OCI-LY7 (cell line): ENCODE measurements at regions not wholly inside any gene's neighbourhood (a gene's known extent, or its start where the extent isn't known, plus 50 kb on each side); places are given as distances from the start of the nearest gene placed in this dataset.

Source experiments
- BruUV-seq: library from RNA; stranded (reverse); fragments of 400-500 nt; replicated peaks from 2 replicates; lab custom pipeline; 2021; lab: Mats Ljungman, UMichigan
- CTCF ChIA-PET: fragments of 300-600 bp; sonication (Branson Sonifier 250); formaldehyde crosslinking; loops from one replicate; lab custom pipeline; 2022; ENCODE audit warnings: antibody characterized with exemption; ENCODE audit not compliant: unreplicated experiment; lab: Charles Lee
- POLR2A ChIA-PET: fragments of 300-600 bp; sonication (Branson Sonifier 250); formaldehyde crosslinking; loops from one replicate; lab custom pipeline; 2022; ENCODE audit warnings: antibody characterized with exemption; lab: Charles Lee
- DNase-seq: peaks from one replicate; pipeline ENCODE4 v3.0.0-alpha.2; 2015; ENCODE audit warnings: low spot score
- H2AFZ ChIP-seq: fragments of 200-600 bp; sonication (generic), shearing (Covaris generic); 2 replicates; pipeline ENCODE4 v1.6.1; 2014; ENCODE audit warnings: mild to moderate bottlenecking, antibody characterized with exemption, low read length, moderate library complexity
- H3K27ac ChIP-seq: fragments of 200-600 bp; sonication (generic); 2 replicates; pipeline ENCODE4 v1.5.1; 2014; ENCODE audit warnings: mixed run types, low read depth, mild to moderate bottlenecking, moderate library complexity, low read length, inconsistent platforms; ENCODE audit not compliant: poor library complexity, severe bottlenecking
- H3K36me3 ChIP-seq: fragments of 200-600 bp; sonication (generic); 2 replicates; pipeline ENCODE4 v1.6.1; 2014; ENCODE audit warnings: mild to moderate bottlenecking, antibody characterized with exemption, low read length, moderate library complexity, mixed read lengths; ENCODE audit not compliant: insufficient read depth
- H3K4me1 ChIP-seq: fragments of 200-600 bp; sonication (generic); 2 replicates; pipeline ENCODE4 v1.5.1; 2014; ENCODE audit warnings: mild to moderate bottlenecking, low read length; ENCODE audit not compliant: insufficient read depth, poor library complexity, severe bottlenecking
- H3K4me2 ChIP-seq: fragments of 200-600 bp; sonication (generic); 2 replicates; pipeline ENCODE4 v1.6.1; 2014; ENCODE audit warnings: mild to moderate bottlenecking, low read length
- H3K4me3 ChIP-seq: fragments of 200-600 bp; sonication (generic); 2 replicates; pipeline ENCODE4 v1.5.1; 2014; ENCODE audit warnings: mild to moderate bottlenecking, low read depth, low read length; ENCODE audit not compliant: poor library complexity, severe bottlenecking
- H3K79me2 ChIP-seq: fragments of 200-600 bp; sonication (generic); 2 replicates; pipeline ENCODE4 v1.6.1; 2016; ENCODE audit warnings: low read depth, mild to moderate bottlenecking, low read length, moderate library complexity, mixed read lengths; ENCODE audit not compliant: insufficient read depth
- H3K9me2 ChIP-seq: fragments of 200-600 bp; sonication (generic); 2 replicates; pipeline ENCODE4 v1.6.1; 2016; ENCODE audit warnings: mild to moderate bottlenecking, low read length, mixed read lengths; ENCODE audit not compliant: insufficient read depth
- H3K9me3 ChIP-seq: fragments of 200-600 bp; sonication (generic); 2 replicates; pipeline ENCODE4 v1.6.1; 2014; ENCODE audit warnings: mild to moderate bottlenecking, mixed run types, low read length, mixed read lengths
- H4K20me1 ChIP-seq: fragments of 200-600 bp; sonication (generic); 2 replicates; pipeline ENCODE4 v1.6.1; 2014; ENCODE audit warnings: mild to moderate bottlenecking, antibody characterized with exemption, low read length, moderate library complexity, mixed read lengths; ENCODE audit not compliant: insufficient read depth
- CTCF ChIP-seq: fragments of 200-600 bp; sonication (generic); conservative IDR thresholded peaks from 2 replicates; pipeline ENCODE4 v1.5.1; 2014; ENCODE audit warnings: mild to moderate bottlenecking, antibody characterized with exemption, low read length, moderate library complexity, mixed read lengths
- EZH2phosphoT487 ChIP-seq: fragments of 200-600 bp; sonication (generic); IDR thresholded peaks from 2 replicates; pipeline ENCODE4 v1.6.1; 2018; ENCODE audit warnings: low read depth, borderline replicate concordance, mild to moderate bottlenecking, mixed run types, antibody characterized with exemption, low read length, moderate library complexity, mixed read lengths
- intact Hi-C: fragments of 100-400 bp; cut with micrococcal nuclease; formaldehyde crosslinking; loops from one replicate; pipeline ENCODE4 v1.10.0; 2022; ENCODE audit not compliant: unreplicated experiment

- Histone ChIP-seq H3K4me3 (no peak overlapping the region), H3K4me1 (no peaks in the 10 kb centered on the region), H4K20me1 (no peaks in the 10 kb centered on the region), H2AFZ (no peak overlapping the region), H3K4me2 (no peak overlapping the region), H3K9me2 (no peaks in the 10 kb centered on the region), H3K9me3 (no peaks in the 10 kb centered on the region), H3K27ac (no peak overlapping the region), H3K36me3 (no peaks in the 10 kb centered on the region), H3K79me2 (no peaks in the 10 kb centered on the region)
- ChIA-PET CTCF (no interaction called here), POLR2A (no interaction called here)
- DNase-seq: no peak
- intact Hi-C loops: no loop called here
- no TSS peak for BruUV-seq
- TF ChIP-seq EZH2phosphoT487 (no peak), CTCF (no peak)
These were observed 83.8 kb upstream of the TOX3 start for GRCh38 chr16:52630711-52631110.

- POLR2A ChIA-PET: no interaction called here
These were observed 82.4 kb upstream of the TOX3 start for GRCh38 chr16:52629296-52629695.

More at GRCh38 chr16:52629296-52629695, 82.4 kb upstream of the TOX3 start:
- no TSS peak for BruUV-seq
- DNase-seq: no peak
- TF ChIP-seq EZH2phosphoT487 (no peak), CTCF (no peak)
- H3K36me3 ChIP-seq: no peaks in the 10 kb centered on the region
- H3K9me3 ChIP-seq: no peaks in the 10 kb centered on the region
- H2AFZ ChIP-seq: no peak overlapping the region
- H3K9me2 ChIP-seq: no peaks in the 10 kb centered on the region
- no peak overlapping the region for H3K27ac ChIP-seq
- CTCF ChIA-PET: no interaction called here
- no peak overlapping the region for H3K4me2 ChIP-seq
- intact Hi-C loops: no loop called here
- no peaks in the 10 kb centered on the region for H3K79me2 ChIP-seq
- no peaks in the 10 kb centered on the region for H3K4me1 ChIP-seq
- H4K20me1 ChIP-seq: no peaks in the 10 kb centered on the region
- H3K4me3 ChIP-seq: no peak overlapping the region
